ENCODE measurements at regions not wholly inside any gene's neighbourhood (a gene's known extent, or its start where the extent isn't known, plus 50 kb on each side); places are given as distances from the start of the nearest gene placed in this dataset.

DNA sequence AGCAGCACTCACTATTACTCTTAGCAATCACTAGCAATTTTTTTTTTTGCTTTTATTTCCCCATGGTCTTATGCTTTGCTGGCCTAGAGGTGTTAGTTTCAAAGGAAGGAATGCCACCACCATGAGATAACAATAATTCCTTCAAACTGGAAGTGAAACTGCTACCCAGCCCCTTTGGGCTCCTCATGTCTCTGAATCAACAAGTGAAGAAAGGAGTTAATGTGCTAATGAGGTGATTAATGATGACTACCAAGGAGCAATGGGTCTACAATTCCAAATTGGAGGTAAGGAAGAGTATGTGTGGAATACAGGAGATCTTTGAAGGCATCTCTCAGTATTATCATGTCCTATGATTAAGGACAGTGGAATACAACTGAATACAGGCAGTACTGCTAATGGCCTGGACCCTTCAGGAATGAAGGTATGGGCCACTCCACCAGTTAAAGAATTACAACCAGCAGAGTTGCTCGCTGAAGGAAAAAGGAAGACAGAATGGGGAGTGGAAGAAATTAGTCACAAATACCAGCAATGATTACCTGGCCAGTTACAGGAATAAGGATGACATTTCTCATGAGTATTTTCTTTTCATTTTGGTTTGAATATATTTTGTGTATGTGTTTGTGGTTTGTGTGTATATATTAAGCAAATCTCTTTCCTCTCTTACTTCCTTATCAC is 652.9 kb downstream of the ADGRL2 start:
- Histone ChIP-seq H3K9me3 (no peaks in the 10 kb centered on the region), H3K4me3 (no peak overlapping the region), H3K27me3 (no peaks in the 10 kb centered on the region), H3K36me3 (no peaks in the 10 kb centered on the region), H3K4me1 (no peaks in the 10 kb centered on the region), H3K27ac (no peak overlapping the region)
- WGBS, 2 donors (ENCODE audit: low coverage in 1 of 2): 76 to 78% methylated on average over 1 of the region's 1 CpG
- TF ChIP-seq POLR2AphosphoS5 (IDR thresholded peaks at IDR 0.05): no peak
- no peak for TF ChIP-seq EP300 (IDR thresholded peaks at IDR 0.05; ENCODE audit: low read depth)
- no peak for TF ChIP-seq CTCF (IDR thresholded peaks at IDR 0.05)
- TF ChIP-seq POLR2A (IDR thresholded peaks at IDR 0.05): no peak
- in situ Hi-C loops (cut with MboI; ENCODE audit: low pct_ligation_motif_present in 1 of 4, low pct_unique_long_range_greater_than_20kb in 1 of 4, low sequenced_read_pairs in 3 of 4): no loop called here
- no peak for DNase-seq
- intact Hi-C loops (cut with DNase I; ENCODE audit: low total_unique reads): no loop called here

DNA sequence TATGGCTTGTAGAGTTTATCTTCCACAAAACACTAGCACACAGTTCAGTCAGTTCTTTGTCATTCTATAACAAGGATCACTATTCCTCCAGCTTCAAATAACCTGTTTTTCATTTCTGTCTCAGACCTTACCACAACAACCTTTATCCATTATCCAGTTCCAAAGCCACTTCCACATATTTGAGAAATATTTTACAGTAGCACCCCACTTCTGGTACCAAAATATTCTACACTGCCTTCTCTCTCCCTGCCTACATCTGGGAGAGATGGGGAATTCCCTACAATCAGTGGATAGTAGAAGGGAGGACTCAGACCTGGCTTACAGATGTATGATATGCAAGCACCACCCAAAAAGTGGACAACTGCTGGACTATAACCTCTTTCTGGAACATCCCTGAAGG is 651.4 kb downstream of the ADGRL2 start:
- Histone ChIP-seq H3K4me1 (no peaks in the 10 kb centered on the region), H3K27ac (no peak overlapping the region), H3K4me3 (no peak overlapping the region), H3K9me3 (no peaks in the 10 kb centered on the region), H3K27me3 (no peaks in the 10 kb centered on the region), H3K36me3 (no peaks in the 10 kb centered on the region)
- intact Hi-C loops (cut with DNase I; ENCODE audit: low total_unique reads) (no loop called here), in situ Hi-C loops (cut with MboI; ENCODE audit: low pct_ligation_motif_present in 1 of 4, low pct_unique_long_range_greater_than_20kb in 1 of 4, low sequenced_read_pairs in 3 of 4) (no loop called here)
- DNase-seq: no peak
- TF ChIP-seq EP300 (IDR thresholded peaks at IDR 0.05; ENCODE audit: low read depth) (no peak), POLR2AphosphoS5 (IDR thresholded peaks at IDR 0.05) (no peak)

DNA sequence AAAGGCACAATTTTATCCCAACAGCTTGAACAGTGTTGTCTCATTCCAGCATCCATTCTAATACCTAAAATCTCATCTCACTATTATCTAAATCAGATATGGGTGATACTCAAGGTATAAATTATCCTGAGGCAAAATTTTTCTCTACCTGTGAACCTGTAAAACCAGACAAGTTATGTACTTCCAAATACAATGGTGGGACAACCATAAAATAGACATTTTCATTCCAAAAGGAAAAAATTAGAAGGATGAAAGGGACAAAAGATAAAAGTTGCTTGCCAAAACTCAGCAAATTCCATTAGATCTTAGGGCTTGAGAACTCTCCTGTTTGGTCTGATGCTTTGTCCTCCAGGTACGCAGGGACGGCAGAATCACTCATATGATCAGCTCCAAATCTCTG is 650.5 kb downstream of the ADGRL2 start:
- intact Hi-C loops (cut with DNase I; ENCODE audit: low total_unique reads): no loop called here
- H3K9me3 ChIP-seq: no peaks in the 10 kb centered on the region
- 94 to 97% methylated on average over 2 of the region's 2 CpGs for WGBS, 2 donors (ENCODE audit: low coverage in 1 of 2)
- TF ChIP-seq EP300 (IDR thresholded peaks at IDR 0.05; ENCODE audit: low read depth): no peak
- TF ChIP-seq POLR2AphosphoS5 (IDR thresholded peaks at IDR 0.05): no peak
- TF ChIP-seq CTCF (IDR thresholded peaks at IDR 0.05): no peak
- no peak for TF ChIP-seq POLR2A (IDR thresholded peaks at IDR 0.05)
- no peaks in the 10 kb centered on the region for H3K36me3 ChIP-seq
- no peak for DNase-seq
- H3K4me1 ChIP-seq: no peaks in the 10 kb centered on the region
- no peaks in the 10 kb centered on the region for H3K27me3 ChIP-seq
- no peak overlapping the region for H3K27ac ChIP-seq
- H3K4me3 ChIP-seq: no peak overlapping the region
- in situ Hi-C loops (cut with MboI; ENCODE audit: low pct_ligation_motif_present in 1 of 4, low pct_unique_long_range_greater_than_20kb in 1 of 4, low sequenced_read_pairs in 3 of 4): no loop called here

GRCh38 chr1:82449506-82450057 is 648.8 kb downstream of the ADGRL2 start:
- Histone ChIP-seq H3K4me3 (no peak overlapping the region), H3K9me3 (no peaks in the 10 kb centered on the region), H3K36me3 (no peaks in the 10 kb centered on the region), H3K4me1 (no peaks in the 10 kb centered on the region), H3K27ac (no peak overlapping the region), H3K27me3 (no peaks in the 10 kb centered on the region)
- no peak for DNase-seq
- intact Hi-C loops (cut with DNase I; ENCODE audit: low total_unique reads) (no loop called here), in situ Hi-C loops (cut with MboI; ENCODE audit: low pct_ligation_motif_present in 1 of 4, low pct_unique_long_range_greater_than_20kb in 1 of 4, low sequenced_read_pairs in 3 of 4) (no loop called here)
- WGBS, 2 donors (ENCODE audit: low coverage in 1 of 2): 74 to 80% methylated on average over 3 to 4 of the region's 4 CpGs
- TF ChIP-seq POLR2A (IDR thresholded peaks at IDR 0.05) (no peak), CTCF (IDR thresholded peaks at IDR 0.05) (no peak)

GRCh38 chr1:82446955-82447354 is 646.2 kb downstream of the ADGRL2 start:
- intact Hi-C loops (cut with DNase I; ENCODE audit: low total_unique reads) (no loop called here), in situ Hi-C loops (cut with MboI; ENCODE audit: low pct_ligation_motif_present in 1 of 4, low pct_unique_long_range_greater_than_20kb in 1 of 4, low sequenced_read_pairs in 3 of 4) (no loop called here)
- TF ChIP-seq EP300 (IDR thresholded peaks at IDR 0.05; ENCODE audit: low read depth) (no peak), CTCF (IDR thresholded peaks at IDR 0.05) (no peak), POLR2AphosphoS5 (IDR thresholded peaks at IDR 0.05) (no peak), POLR2A (IDR thresholded peaks at IDR 0.05) (no peak)
- no peak overlapping the region for H3K4me3 ChIP-seq
- H3K9me3 ChIP-seq: no peaks in the 10 kb centered on the region
- no peak for DNase-seq
- no peaks in the 10 kb centered on the region for H3K4me1 ChIP-seq
- H3K27ac ChIP-seq: no peak overlapping the region
- H3K36me3 ChIP-seq: no peaks in the 10 kb centered on the region
- H3K27me3 ChIP-seq: no peaks in the 10 kb centered on the region
